Neural crest cell (in vitro differentiated cells): ENCODE measurements at regions not wholly inside any gene's neighbourhood (a gene's known extent, or its start where the extent isn't known, plus 50 kb on each side); places are given as distances from the start of the nearest gene placed in this dataset.

Source experiments
- DNase-seq: peaks from one replicate; pipeline ENCODE4 v3.0.0; 2021; ENCODE audit warnings: low read depth, mixed read lengths, low spot score
- H3K27ac Mint-ChIP-seq: one replicate; pipeline ENCODE4 v1.8.0; 2021; ENCODE audit warnings: mild to moderate bottlenecking, mixed read lengths; ENCODE audit not compliant: unreplicated experiment
- H3K27me3 Mint-ChIP-seq: 2 replicates; pipeline ENCODE4 v1.8.0; 2021; ENCODE audit warnings: low read depth, mild to moderate bottlenecking, mixed read lengths
- H3K36me3 Mint-ChIP-seq: 2 replicates; pipeline ENCODE4 v1.8.0; 2021; ENCODE audit warnings: low read depth, mild to moderate bottlenecking, mixed read lengths
- H3K4me1 Mint-ChIP-seq: 2 replicates; pipeline ENCODE4 v1.8.0; 2021; ENCODE audit warnings: mixed read lengths
- H3K4me3 Mint-ChIP-seq: one replicate; pipeline ENCODE4 v1.8.0; 2021; ENCODE audit warnings: mild to moderate bottlenecking, mixed read lengths
- H3K9me3 Mint-ChIP-seq: 2 replicates; pipeline ENCODE4 v1.8.0; 2021; ENCODE audit warnings: mixed read lengths
- TF ChIP-seq, protein P1 (sequence below): fragments of 200-600 bp; sonication (generic); conservative IDR thresholded peaks from 2 replicates; pipeline ENCODE4 v1.5.0; 2021; ENCODE audit warnings: antibody characterized with exemption, mild to moderate bottlenecking

- Mint-ChIP-seq H3K27ac (no peak overlapping the region), H3K36me3 (peaks cover 6% of the 10 kb centered on the region), H3K4me3 (no peak overlapping the region), H3K9me3 (peaks cover 11% of the 10 kb centered on the region), H3K27me3 (no peaks in the 10 kb centered on the region), H3K4me1 (peaks cover 18% of the 10 kb centered on the region)
- no peak for DNase-seq
- TF ChIP-seq, protein P1, sequence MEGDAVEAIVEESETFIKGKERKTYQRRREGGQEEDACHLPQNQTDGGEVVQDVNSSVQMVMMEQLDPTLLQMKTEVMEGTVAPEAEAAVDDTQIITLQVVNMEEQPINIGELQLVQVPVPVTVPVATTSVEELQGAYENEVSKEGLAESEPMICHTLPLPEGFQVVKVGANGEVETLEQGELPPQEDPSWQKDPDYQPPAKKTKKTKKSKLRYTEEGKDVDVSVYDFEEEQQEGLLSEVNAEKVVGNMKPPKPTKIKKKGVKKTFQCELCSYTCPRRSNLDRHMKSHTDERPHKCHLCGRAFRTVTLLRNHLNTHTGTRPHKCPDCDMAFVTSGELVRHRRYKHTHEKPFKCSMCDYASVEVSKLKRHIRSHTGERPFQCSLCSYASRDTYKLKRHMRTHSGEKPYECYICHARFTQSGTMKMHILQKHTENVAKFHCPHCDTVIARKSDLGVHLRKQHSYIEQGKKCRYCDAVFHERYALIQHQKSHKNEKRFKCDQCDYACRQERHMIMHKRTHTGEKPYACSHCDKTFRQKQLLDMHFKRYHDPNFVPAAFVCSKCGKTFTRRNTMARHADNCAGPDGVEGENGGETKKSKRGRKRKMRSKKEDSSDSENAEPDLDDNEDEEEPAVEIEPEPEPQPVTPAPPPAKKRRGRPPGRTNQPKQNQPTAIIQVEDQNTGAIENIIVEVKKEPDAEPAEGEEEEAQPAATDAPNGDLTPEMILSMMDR = no peak
These were observed 946.0 kb downstream of the IGSF11 start for GRCh38 chr3:118088696-118089095.

GRCh38 chr3:118089563-118089962 lies 945.1 kb downstream of the IGSF11 start:
- Mint-ChIP-seq H3K4me3 (no peak overlapping the region), H3K36me3 (peaks cover 6% of the 10 kb centered on the region), H3K4me1 (peaks cover 18% of the 10 kb centered on the region), H3K27me3 (no peaks in the 10 kb centered on the region), H3K9me3 (peaks cover 14% of the 10 kb centered on the region), H3K27ac (no peak overlapping the region)
- TF ChIP-seq, protein P1 = no peak
- no peak for DNase-seq

- H3K4me1 Mint-ChIP-seq = peaks cover 1% of the 10 kb centered on the region
- peaks cover 10% of the 10 kb centered on the region for H3K9me3 Mint-ChIP-seq
- TF ChIP-seq, protein P1 = no peak
- no peak overlapping the region for H3K27ac Mint-ChIP-seq
- H3K36me3 Mint-ChIP-seq = peaks cover 8% of the 10 kb centered on the region
- no peak for DNase-seq
- H3K4me3 Mint-ChIP-seq = no peak overlapping the region
- H3K27me3 Mint-ChIP-seq = no peaks in the 10 kb centered on the region
These were observed 937.4 kb downstream of the IGSF11 start for GRCh38 chr3:118097226-118097625.

DNA sequence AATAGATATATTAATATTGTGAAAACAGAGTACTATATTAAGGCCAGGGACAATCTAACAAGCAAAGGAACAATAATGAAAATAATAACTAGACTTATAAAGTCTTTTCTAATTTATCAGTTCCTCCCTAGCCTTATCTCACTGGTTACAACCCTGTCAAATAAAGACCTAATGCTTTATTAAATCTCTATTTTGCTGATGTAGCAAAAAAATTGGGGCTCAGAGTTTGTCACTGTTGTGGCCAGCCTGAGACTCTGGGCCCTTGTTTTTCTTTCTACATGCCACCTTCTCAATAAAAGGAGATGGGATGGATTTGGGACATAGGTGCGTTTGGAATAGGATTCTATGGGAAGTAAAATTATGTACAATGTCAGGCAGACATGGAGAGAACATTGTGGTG lies 937.0 kb downstream of the IGSF11 start:
- Mint-ChIP-seq H3K4me1 (peaks cover 4% of the 10 kb centered on the region), H3K4me3 (no peak overlapping the region), H3K27me3 (no peaks in the 10 kb centered on the region), H3K27ac (no peak overlapping the region), H3K36me3 (peaks cover 3% of the 10 kb centered on the region), H3K9me3 (peaks cover 6% of the 10 kb centered on the region)
- TF ChIP-seq, protein P1 = no peak
- DNase-seq = no peak

GRCh38 chr3:118098827-118099226 lies 935.8 kb downstream of the IGSF11 start:
- H3K36me3 Mint-ChIP-seq = peaks cover 2% of the 10 kb centered on the region
- TF ChIP-seq, protein P1 = no peak
- DNase-seq = no peak
- no peaks in the 10 kb centered on the region for H3K27me3 Mint-ChIP-seq
- no peak overlapping the region for H3K27ac Mint-ChIP-seq
- H3K4me1 Mint-ChIP-seq = peaks cover 8% of the 10 kb centered on the region
- peaks cover 3% of the 10 kb centered on the region for H3K9me3 Mint-ChIP-seq
- H3K4me3 Mint-ChIP-seq = no peak overlapping the region

DNA sequence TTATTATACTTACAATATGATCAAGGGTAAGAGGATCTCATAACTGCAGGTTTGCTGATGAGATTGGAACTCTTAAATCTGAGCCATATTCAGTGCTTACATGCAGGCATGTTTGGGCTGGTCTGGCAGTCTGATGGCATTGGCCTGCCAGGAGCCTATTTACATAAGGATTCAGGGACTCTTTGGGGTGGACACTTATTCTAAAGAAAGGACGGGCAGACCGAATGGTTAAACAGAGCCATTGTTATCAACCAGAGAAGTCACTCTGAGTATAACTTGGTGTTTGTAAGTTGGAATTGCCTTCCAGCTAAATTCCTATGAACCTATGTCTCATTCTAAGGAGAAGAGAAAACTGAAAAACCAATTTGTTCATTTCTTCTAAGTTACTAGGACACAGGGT lies 932.8 kb downstream of the IGSF11 start:
- Mint-ChIP-seq H3K27ac (no peak overlapping the region), H3K9me3 (no peaks in the 10 kb centered on the region), H3K4me3 (no peak overlapping the region), H3K27me3 (no peaks in the 10 kb centered on the region), H3K4me1 (peaks cover 8% of the 10 kb centered on the region), H3K36me3 (no peaks in the 10 kb centered on the region)
- DNase-seq = no peak
- TF ChIP-seq, protein P1 = no peak
